Loucy (cell line): ENCODE measurements at regions not wholly inside any gene's neighbourhood (a gene's known extent, or its start where the extent isn't known, plus 50 kb on each side); places are given as distances from the start of the nearest gene placed in this dataset.

ENCODE experiments used
- EZH2phosphoT487 ChIP-seq: fragments of 200-600 bp; IDR thresholded peaks from 2 replicates; pipeline ENCODE4 v1.6.1; 2018; ENCODE audit warnings: antibody characterized with exemption, mild to moderate bottlenecking, moderate library complexity, borderline replicate concordance
- TF ChIP-seq, protein P1 (sequence below): fragments of 200-600 bp; sonication (generic); conservative IDR thresholded peaks from 2 replicates; pipeline ENCODE4 v1.5.1; 2014; ENCODE audit warnings: mild to moderate bottlenecking, antibody characterized with exemption, low read length

DNA sequence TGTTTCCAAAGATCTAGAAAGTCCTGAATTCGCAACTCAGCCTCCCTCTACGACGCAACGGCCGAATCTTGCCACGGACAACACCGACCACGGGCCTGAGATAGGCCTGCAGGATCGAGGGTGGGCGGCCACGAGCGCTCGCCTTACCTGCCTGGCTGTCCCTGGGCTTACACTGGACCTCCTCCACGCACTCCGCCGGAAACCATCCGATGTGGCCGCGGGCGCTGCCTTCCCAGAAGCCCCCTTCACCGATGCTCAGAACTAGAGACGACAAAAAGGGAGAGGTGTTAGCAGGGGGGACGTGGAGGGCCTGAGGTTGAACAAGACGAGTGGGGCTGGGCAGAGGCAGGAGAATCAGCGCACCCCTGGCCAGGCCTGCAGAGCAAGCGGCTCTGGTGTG is 400.0 kb downstream of the CTTN start:
- TF ChIP-seq, protein P1, sequence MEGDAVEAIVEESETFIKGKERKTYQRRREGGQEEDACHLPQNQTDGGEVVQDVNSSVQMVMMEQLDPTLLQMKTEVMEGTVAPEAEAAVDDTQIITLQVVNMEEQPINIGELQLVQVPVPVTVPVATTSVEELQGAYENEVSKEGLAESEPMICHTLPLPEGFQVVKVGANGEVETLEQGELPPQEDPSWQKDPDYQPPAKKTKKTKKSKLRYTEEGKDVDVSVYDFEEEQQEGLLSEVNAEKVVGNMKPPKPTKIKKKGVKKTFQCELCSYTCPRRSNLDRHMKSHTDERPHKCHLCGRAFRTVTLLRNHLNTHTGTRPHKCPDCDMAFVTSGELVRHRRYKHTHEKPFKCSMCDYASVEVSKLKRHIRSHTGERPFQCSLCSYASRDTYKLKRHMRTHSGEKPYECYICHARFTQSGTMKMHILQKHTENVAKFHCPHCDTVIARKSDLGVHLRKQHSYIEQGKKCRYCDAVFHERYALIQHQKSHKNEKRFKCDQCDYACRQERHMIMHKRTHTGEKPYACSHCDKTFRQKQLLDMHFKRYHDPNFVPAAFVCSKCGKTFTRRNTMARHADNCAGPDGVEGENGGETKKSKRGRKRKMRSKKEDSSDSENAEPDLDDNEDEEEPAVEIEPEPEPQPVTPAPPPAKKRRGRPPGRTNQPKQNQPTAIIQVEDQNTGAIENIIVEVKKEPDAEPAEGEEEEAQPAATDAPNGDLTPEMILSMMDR: no peak
- TF ChIP-seq EZH2phosphoT487: no peak
